ENCODE measurements at regions not wholly inside any gene's neighbourhood (a gene's known extent, or its start where the extent isn't known, plus 50 kb on each side); places are given as distances from the start of the nearest gene placed in this dataset.

DNA sequence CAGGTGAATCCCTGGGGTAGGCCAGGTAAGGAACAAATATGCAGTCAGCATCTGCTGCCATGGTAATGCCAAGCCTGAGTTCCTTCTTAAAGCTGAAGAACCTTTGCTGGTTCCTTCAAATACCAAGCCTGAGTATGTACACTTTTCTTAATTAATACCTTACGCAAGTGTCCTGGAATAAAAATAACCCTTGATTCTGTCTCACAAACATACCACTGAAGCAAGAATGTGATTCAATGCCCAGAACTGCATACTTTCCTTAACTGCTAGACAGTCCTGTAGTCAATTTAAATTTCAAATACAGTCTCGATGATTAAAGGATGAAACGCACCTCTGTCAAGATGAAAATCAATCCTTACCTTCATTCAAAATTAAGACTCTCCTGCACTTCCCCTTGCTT, 634.0 kb upstream of the CHRM3 start:
- TF ChIP-seq, protein P1, sequence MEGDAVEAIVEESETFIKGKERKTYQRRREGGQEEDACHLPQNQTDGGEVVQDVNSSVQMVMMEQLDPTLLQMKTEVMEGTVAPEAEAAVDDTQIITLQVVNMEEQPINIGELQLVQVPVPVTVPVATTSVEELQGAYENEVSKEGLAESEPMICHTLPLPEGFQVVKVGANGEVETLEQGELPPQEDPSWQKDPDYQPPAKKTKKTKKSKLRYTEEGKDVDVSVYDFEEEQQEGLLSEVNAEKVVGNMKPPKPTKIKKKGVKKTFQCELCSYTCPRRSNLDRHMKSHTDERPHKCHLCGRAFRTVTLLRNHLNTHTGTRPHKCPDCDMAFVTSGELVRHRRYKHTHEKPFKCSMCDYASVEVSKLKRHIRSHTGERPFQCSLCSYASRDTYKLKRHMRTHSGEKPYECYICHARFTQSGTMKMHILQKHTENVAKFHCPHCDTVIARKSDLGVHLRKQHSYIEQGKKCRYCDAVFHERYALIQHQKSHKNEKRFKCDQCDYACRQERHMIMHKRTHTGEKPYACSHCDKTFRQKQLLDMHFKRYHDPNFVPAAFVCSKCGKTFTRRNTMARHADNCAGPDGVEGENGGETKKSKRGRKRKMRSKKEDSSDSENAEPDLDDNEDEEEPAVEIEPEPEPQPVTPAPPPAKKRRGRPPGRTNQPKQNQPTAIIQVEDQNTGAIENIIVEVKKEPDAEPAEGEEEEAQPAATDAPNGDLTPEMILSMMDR (IDR thresholded peaks at IDR 0.05; ENCODE audit: insufficient read depth, low read depth, low read length): no peak
- TF ChIP-seq EZH2 (IDR thresholded peaks at IDR 0.05; ENCODE audit: insufficient read depth, low read length): no peak

Measured in astrocyte (in vitro differentiated cells and primary cell).